COLO829 (cell line): ENCODE measurements at regions not wholly inside any gene's neighbourhood (a gene's known extent, or its start where the extent isn't known, plus 50 kb on each side); places are given as distances from the start of the nearest gene placed in this dataset.
A peak's percentile ranks its signal among the peaks of the same experiment; 100 is the strongest.

ENCODE experiments used
- DNase-seq: peaks from one replicate; pipeline ENCODE4 v3.0.0; 2012; ENCODE audit warnings: low spot score

DNA sequence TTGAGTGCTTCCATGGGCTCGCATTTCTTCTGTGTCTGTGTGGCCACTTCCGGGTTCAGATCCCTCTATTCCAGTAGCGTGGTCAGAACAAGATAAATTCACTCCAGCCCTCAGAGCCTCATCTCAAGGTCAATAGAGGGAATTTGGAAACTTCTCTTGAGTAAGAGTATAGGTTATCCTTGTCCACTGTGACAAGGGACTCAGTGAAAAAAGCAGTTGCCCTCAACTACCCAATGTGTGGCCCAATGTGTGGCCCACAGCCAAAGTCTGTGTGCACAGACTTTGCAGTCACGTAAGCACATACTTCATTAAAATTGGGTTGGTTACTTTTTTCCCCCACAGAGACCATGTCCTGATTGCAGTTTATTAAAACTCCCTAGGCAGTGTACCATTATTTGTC is 305.6 kb upstream of the SEMA6D start:
- no peak for DNase-seq

DNA sequence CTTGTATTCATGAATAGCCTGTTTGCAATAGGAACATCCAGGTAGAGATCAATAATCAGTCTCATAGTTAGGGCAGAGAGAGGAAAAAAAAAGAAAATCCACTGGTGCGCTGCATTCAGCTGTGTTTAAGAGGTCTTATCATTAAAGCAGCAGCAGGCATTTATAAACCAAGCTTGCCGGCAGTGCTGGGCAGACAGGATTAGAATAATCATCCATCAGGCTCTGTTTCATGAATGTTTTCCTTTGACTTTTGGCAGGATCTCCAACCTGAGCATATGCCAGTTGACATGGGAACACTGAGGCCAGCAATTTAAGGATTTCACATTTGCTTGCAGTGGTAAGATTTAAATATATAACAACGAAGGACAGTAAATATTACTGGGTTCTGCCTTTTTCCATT is 305.2 kb upstream of the SEMA6D start:
- DNase-seq, result no peak

DNA sequence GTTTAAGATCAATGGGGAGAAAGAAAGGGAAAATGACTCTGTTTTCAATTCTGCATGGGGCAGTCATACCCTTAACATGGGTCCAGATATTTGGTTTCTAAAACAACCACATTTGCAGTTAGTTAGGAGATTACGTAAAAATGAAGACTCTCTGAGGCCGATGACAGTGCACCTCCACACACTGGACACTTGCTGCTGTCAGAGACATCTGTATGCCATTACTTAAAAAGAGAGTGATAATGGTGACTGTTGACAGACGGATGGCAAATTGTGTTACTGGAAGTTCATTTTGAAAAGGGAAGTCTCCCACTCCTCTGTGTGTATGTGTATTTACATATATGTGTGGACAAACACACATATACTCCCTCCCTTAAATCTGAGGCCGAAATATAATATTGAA is 304.5 kb upstream of the SEMA6D start:
- DNase-seq, result no peak

GRCh38 chr15:47414207-47414606 is 303.1 kb upstream of the SEMA6D start:
- DNase-seq, result no peak

- DNase-seq, result no peak
Measured at GRCh38 chr15:47415539-47415971, 301.8 kb upstream of the SEMA6D start.

- peak; percentile 70 for DNase-seq
Measured at GRCh38 chr15:47422881-47423665, 294.2 kb upstream of the SEMA6D start.

- DNase-seq, result peak; percentile 16
Measured at GRCh38 chr15:47427463-47427862, 289.8 kb upstream of the SEMA6D start.

- no peak for DNase-seq
Measured at GRCh38 chr15:47429376-47429775, 287.9 kb upstream of the SEMA6D start.

DNA sequence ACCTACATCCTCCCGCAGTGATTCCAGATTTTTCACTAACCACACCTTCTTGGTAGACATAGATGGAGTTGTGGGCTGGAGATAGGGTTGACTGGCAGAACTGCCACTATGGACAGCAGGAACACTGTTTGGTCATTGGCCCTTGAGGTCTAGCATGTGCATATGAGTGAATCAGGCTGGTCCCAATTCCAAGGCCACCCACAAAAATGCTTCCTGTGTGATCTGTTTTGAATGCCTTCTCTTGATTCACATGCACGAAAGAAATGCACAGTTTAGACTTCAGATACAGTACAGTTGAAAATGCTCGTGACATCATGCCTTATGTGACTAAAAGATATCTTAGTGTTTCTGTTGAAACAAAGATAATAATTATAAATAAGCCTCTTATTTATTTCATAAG is 285.8 kb upstream of the SEMA6D start:
- DNase-seq, result peak; percentile 69

- no peak for DNase-seq
Measured at GRCh38 chr15:47432826-47433225, 284.5 kb upstream of the SEMA6D start.

DNA sequence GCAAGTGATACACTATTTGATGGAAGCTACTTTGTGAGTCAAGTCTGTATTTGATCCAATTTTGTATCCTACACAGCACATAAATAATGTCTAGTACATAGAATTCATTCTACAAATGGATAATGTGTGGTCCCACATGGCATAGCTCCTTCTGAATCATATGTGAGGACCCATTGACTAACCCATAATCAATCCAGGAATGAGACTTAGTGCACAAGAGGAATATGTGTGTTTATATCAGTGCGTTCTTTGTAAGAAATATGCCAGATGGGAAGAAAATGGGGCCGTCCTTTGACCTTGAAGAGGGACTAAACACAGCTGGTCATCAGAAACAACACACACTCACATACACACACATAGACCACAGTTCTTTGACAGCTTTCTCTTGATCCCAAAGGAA is 282.7 kb upstream of the SEMA6D start:
- DNase-seq, result no peak

- DNase-seq, result no peak
Measured at GRCh38 chr15:47437491-47437890, 279.8 kb upstream of the SEMA6D start.

- DNase-seq, result peak; percentile 14
Measured at GRCh38 chr15:47439146-47440111, 277.9 kb upstream of the SEMA6D start.

DNA sequence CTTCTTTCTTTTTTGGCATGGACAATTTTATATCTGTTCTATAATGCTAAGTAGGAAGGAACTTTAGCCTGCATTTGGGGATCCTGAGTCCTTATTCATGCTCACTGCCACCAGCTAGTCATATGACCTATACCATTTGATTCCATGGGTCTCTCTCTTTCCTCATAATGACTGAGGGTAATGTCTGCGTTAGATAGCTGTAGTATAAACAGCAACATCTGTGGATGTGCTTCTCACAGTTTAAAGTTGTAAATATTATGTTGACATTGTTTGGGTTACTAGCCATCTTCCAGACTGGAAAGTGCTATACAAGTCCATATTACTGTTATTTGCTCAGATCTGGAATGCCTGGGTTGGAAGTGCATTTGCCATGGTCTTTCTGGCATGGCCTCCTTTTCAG is 274.9 kb upstream of the SEMA6D start:
- no peak for DNase-seq

DNA sequence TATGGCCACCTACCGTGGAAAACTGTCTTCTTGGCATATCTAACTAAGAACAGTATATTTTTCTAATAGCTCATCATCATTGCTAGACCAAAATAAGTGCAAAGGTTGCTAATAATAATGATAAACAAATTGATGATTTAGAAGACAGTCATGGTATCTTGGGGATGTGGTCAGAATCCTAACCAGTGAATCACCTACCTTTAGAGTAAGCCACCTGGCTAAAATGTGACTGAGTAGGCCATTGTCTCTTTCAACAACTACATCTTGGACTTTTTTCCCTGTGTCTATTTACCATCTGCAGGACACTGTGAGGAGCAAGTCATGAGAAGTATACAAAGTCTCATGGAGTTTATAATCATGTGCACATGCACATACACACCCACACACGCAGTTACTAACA is 273.5 kb upstream of the SEMA6D start:
- no peak for DNase-seq

DNA sequence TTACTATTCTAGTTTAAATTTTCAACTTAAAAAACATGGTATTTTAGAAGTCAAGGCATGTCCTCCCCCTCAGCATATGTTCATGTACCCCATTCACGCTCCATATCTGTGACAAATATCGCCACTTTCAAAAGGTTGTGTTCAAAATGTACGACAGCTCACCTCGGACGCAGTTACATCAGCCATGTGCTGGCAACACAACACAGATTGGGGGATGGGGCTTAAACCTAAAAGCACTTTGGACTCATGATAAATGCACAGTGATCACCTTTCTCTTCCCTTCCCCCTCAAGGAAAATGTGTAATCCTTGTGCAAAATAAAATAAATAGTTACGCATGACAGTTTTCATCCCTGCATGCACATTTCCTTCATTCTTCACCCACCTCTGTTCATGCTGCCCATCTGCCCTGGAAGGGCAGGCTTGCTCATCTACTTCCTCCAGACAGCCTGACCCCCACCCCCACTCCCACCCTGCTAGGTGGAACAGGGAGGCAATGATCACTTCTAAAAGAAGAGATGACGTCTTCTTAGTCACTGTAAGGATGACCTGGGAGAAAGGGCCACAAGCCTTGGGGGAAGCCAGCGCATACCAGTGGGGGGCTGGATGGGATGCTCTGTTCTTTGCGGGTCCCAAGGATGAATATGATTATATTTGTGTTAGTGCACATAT is 271.4 kb upstream of the SEMA6D start:
- no peak for DNase-seq

DNA sequence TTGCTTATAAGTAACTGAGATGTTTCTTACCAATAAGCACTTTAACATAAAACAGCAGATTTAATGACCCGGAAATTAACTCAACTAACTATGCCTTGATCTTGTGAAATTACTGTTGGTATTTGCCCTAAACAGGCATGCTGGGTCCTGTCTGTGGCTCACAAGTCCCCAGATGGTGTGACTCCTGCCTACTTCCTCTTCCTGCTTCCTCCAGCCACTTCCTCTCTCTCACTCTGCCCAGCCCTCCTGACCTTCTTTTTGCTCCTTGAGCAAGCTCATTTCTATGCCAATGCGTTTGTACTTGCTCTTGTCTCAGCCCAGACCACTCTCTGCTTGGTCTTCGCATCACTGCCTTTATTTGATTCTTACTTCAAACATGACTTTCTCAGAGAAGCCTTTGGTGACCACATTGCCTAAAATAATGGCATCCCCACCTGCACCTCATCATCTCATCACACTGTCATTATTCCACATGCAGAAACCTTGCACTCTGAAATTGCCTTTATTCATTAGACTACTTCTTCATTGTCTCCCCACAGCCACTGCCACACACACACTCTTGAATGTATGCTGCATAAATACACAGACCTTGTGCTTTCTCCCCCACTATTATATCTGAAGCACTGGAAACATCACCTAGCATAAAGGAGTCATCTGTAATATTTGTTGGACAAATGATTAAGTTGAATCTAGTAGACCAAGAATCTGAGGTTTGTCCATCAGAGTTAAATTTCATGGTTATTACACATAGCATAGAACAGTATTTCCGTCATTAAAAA is 256.3 kb upstream of the SEMA6D start:
- DNase-seq, result no peak

DNA sequence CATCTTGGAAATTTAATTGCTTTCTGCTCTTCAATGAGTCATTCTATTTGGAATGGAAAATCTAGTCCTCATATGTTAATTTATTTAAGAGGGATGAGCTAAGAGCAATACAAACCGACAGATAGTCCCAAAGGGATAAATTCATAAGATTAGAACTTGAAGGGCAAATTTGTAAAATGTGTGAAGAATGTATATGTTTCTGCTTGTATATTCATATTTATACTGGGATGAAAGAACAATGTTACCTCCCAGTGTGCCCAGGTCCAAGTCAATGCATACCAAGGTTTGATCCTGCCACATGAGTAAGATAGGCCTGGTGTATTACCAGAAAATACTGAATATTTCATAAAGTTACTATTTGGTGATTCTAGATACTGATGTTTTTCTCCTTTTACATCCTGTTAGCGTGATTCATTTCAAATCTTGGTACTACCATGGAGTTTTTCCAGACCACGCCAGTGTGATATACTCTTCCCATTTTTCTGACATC is 255.6 kb upstream of the SEMA6D start:
- DNase-seq, result no peak

DNA sequence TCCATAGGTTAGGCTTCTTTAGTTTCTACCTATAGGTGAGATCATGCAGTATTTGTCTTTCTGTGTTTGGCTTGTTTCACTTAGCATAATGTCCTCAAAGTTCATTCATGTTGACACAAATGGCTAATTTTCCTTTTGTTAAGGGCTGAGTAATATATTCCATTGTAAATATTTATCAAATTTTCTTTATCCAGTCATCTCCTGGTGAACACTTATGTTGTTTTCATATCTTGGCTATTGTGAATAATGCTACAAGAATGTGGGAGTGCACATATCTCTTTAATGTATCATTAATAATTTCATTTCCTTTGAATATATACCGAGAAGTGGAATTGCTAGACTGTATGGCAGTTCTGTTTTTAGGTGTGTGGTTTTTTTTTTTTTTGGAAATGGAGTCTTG is 250.9 kb upstream of the SEMA6D start:
- no peak for DNase-seq

DNA sequence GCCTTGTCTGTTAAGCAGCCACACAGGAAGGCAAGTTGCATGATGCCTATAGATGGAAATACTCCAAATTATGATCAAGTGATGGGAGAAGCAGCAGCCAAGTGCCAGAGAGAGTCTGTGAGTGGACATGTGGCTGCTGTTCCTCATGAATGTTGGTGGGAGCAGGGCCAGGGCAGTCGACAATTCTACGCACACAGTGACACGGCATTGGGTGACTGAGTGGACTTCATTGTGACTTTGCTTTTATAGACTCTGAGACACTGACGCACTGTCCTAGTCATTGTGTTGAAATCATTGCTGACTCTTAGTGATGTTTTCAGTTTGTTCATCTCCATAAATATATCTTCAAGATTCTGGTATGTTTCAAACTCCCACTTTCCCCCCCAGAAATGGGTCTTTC is 246.3 kb upstream of the SEMA6D start:
- no peak for DNase-seq

DNA sequence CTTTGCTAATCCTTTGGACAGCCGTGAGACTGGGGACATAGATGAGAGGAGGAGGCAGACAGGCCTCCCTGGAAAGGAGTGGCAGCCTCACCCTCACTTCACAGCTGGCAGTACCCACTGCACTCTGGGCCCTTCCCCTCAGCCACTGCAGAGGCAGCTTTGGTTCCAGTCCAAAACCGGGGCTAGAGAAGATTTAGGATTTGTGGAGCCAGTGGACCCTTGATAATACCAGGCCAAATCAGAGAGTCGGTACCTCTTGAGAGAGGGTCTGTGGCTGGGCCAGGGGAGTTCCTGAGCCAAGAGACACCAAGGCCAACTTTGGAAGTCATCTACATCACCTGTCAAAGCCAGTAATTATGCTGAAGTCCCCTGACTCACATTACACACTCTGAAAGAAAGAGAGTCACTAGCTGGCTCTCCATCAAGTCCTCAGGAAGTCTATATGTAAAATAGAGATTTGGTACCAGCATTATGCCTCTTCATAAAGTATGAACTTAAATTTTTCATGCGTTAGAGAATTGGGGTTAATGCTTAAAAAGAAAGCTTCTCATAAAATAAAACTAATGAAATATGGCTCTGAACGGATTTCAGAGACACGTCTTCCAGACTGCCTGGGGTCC is 244.1 kb upstream of the SEMA6D start:
- DNase-seq, result no peak
